ENCODE measurements at regions not wholly inside any gene's neighbourhood (a gene's known extent, or its start where the extent isn't known, plus 50 kb on each side); places are given as distances from the start of the nearest gene placed in this dataset.

- TF ChIP-seq, protein P1, sequence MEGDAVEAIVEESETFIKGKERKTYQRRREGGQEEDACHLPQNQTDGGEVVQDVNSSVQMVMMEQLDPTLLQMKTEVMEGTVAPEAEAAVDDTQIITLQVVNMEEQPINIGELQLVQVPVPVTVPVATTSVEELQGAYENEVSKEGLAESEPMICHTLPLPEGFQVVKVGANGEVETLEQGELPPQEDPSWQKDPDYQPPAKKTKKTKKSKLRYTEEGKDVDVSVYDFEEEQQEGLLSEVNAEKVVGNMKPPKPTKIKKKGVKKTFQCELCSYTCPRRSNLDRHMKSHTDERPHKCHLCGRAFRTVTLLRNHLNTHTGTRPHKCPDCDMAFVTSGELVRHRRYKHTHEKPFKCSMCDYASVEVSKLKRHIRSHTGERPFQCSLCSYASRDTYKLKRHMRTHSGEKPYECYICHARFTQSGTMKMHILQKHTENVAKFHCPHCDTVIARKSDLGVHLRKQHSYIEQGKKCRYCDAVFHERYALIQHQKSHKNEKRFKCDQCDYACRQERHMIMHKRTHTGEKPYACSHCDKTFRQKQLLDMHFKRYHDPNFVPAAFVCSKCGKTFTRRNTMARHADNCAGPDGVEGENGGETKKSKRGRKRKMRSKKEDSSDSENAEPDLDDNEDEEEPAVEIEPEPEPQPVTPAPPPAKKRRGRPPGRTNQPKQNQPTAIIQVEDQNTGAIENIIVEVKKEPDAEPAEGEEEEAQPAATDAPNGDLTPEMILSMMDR (IDR thresholded peaks at IDR 0.05; ENCODE audit: low read length, missing control alignments): no peak
- no peak for DNase-seq (ENCODE audit: low read depth)
- H3K4me3 ChIP-seq (replicated peaks; ENCODE audit: low read depth, low read length): no peak overlapping the region
Measured at GRCh38 chr13:72164811-72165210, 297.8 kb upstream of the DACH1 start.

DNA sequence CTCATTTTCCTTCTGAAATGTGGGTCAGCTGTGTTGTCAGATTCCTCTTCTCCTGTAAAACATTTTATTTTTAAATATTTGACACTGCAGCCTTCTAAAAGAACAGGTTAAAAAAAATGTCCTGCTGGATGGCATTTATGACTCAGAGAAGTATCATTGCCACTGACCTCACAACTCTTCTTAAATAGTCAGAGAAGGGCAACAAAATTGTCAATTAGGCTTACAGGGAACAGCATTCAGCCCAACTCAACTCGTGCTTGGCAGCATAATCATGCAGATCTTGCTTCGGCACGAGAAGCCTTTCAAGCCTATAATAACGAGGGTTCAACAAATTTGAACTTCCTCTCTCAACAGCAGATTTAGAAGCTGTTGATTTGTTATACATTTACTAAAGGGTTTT, 296.7 kb upstream of the DACH1 start:
- H3K4me3 ChIP-seq (replicated peaks; ENCODE audit: low read depth, low read length): no peak overlapping the region
- no peak for DNase-seq (ENCODE audit: low read depth)
- TF ChIP-seq, protein P1 (IDR thresholded peaks at IDR 0.05; ENCODE audit: low read length, missing control alignments): no peak

GRCh38 chr13:72160977-72161376, 294.0 kb upstream of the DACH1 start:
- H3K4me3 ChIP-seq (replicated peaks; ENCODE audit: low read depth, low read length): no peak overlapping the region
- TF ChIP-seq, protein P1 (IDR thresholded peaks at IDR 0.05; ENCODE audit: low read length, missing control alignments): no peak
- no peak for DNase-seq (ENCODE audit: low read depth)

GRCh38 chr13:72156760-72157159, 289.8 kb upstream of the DACH1 start:
- no peak for DNase-seq (ENCODE audit: low read depth)
- TF ChIP-seq, protein P1 (IDR thresholded peaks at IDR 0.05; ENCODE audit: low read length, missing control alignments): no peak
- no peak overlapping the region for H3K4me3 ChIP-seq (replicated peaks; ENCODE audit: low read depth, low read length)

DNA sequence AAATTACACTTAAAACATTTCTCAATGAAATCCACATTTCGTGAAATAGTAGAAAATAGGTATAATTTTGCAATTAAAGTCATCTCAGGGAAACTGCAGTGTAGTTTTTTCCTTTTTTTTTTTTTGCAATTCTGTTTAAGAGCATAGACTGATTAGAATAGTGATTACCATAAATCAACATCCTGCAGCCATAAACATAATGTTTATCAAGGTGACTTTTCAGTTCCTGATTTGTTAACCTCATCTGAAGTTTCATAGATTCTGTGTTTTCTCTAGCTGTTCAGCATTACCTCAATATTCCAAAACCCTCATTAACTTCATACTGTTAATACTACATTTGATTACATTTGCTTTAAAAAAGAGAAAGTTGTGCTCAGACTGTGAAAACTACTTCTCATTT, 286.3 kb upstream of the DACH1 start:
- TF ChIP-seq, protein P1 (IDR thresholded peaks at IDR 0.05; ENCODE audit: low read length, missing control alignments): no peak
- no peak overlapping the region for H3K4me3 ChIP-seq (replicated peaks; ENCODE audit: low read depth, low read length)
- DNase-seq (ENCODE audit: low read depth): no peak

DNA sequence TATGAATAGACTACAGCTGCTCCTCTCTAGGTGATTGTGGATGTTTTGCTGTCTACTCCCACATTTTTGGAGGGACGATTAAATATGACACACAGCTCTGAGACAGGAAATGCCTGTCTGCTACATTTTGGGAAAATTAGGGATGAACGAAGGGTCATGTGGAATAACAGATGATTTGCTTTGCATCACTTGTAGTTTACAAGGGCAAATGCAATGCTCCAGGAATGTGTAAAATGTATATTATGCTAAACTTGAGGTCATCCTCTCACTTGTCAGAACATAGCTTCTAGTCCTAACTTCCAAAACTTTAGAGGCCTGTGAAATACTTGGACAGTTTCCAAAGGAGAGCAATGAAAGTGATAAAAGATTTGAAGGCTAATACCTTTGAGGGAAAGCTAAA, 284.2 kb upstream of the DACH1 start:
- TF ChIP-seq, protein P1 (IDR thresholded peaks at IDR 0.05; ENCODE audit: low read length, missing control alignments): no peak
- H3K4me3 ChIP-seq (replicated peaks; ENCODE audit: low read depth, low read length): no peak overlapping the region
- DNase-seq (ENCODE audit: low read depth): peak; percentile 66

DNA sequence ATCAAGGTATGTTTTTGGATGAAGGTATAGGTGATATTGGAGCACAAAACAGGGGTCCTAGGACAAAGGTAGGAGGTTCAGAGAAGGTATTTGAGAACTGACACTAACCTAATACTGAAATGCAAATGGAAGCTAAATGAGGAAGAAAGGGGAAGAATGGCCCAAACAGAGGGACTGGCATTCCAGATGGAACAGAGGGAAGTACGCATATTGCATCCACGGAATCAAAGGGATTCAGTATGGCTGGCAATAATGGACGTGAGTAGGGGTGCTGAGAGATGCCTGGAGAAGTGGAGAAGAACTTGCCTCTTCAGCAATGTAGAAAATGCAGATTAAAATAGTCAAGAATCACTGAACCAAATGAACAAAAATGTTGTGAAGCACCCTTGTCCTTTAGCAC, 283.5 kb upstream of the DACH1 start:
- H3K4me3 ChIP-seq (replicated peaks; ENCODE audit: low read depth, low read length): no peak overlapping the region
- DNase-seq (ENCODE audit: low read depth): no peak
- TF ChIP-seq, protein P1 (IDR thresholded peaks at IDR 0.05; ENCODE audit: low read length, missing control alignments): no peak

Measured in fibroblast of pulmonary artery (primary cell).